Mesothelial cell of epicardium (in vitro differentiated cells): ENCODE measurements at regions not wholly inside any gene's neighbourhood (a gene's known extent, or its start where the extent isn't known, plus 50 kb on each side); places are given as distances from the start of the nearest gene placed in this dataset.

Experiments
- DNase-seq, 2 experiments: peaks; one replicate each; pipeline ENCODE4 v3.0.0; 2021; ENCODE audit warnings: low spot score in 2 of 2; ENCODE audit not compliant: unreplicated experiment in 2 of 2
- H3K27ac Mint-ChIP-seq: 2 replicates; pipeline ENCODE4 v1.8.0; 2021; ENCODE audit warnings: mixed read lengths
- H3K27me3 Mint-ChIP-seq: 2 replicates; pipeline ENCODE4 v1.8.0; 2021; ENCODE audit warnings: low read depth, mixed read lengths
- H3K36me3 Mint-ChIP-seq: 2 replicates; pipeline ENCODE4 v1.8.0; 2021; ENCODE audit warnings: mixed read lengths
- H3K4me1 Mint-ChIP-seq: 2 replicates; pipeline ENCODE4 v1.8.0; 2021; ENCODE audit warnings: mixed read lengths
- H3K4me3 Mint-ChIP-seq: 2 replicates; pipeline ENCODE4 v1.8.0; 2021; ENCODE audit warnings: mild to moderate bottlenecking, moderate library complexity, mixed read lengths
- H3K9me3 Mint-ChIP-seq: 2 replicates; pipeline ENCODE4 v1.8.0; 2021; ENCODE audit warnings: mixed read lengths
- TF ChIP-seq, protein P1 (sequence below): fragments of 200-600 bp; sonication (generic); IDR thresholded peaks from one replicate; pipeline ENCODE4 v1.5.0; 2021; ENCODE audit warnings: antibody characterized with exemption; ENCODE audit not compliant: unreplicated experiment

DNA sequence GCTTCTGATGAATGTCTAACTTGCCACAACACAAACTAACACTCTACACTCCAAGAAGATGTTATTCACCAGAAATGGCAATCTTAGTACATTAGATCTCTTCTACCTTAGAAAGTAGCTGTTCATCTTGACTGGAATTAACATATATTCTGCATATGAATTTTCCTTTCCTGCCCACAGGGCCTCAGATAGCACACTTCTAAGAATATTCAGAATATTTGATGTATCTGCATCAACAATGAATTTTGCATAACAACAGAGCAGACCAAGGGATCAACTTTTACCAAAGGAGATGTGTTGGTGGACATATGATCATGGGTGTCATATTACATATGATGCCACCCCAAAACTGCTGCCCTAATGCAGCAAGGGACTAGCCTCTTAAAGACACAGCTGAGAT is 960.8 kb upstream of the GHITM start:
- Mint-ChIP-seq H3K27me3 (no peaks in the 10 kb centered on the region), H3K27ac (no peak overlapping the region), H3K4me3 (no peak overlapping the region), H3K4me1 (no peaks in the 10 kb centered on the region), H3K36me3 (no peaks in the 10 kb centered on the region), H3K9me3 (peaks cover 24% of the 10 kb centered on the region)
- DNase-seq = no peak
- TF ChIP-seq, protein P1, sequence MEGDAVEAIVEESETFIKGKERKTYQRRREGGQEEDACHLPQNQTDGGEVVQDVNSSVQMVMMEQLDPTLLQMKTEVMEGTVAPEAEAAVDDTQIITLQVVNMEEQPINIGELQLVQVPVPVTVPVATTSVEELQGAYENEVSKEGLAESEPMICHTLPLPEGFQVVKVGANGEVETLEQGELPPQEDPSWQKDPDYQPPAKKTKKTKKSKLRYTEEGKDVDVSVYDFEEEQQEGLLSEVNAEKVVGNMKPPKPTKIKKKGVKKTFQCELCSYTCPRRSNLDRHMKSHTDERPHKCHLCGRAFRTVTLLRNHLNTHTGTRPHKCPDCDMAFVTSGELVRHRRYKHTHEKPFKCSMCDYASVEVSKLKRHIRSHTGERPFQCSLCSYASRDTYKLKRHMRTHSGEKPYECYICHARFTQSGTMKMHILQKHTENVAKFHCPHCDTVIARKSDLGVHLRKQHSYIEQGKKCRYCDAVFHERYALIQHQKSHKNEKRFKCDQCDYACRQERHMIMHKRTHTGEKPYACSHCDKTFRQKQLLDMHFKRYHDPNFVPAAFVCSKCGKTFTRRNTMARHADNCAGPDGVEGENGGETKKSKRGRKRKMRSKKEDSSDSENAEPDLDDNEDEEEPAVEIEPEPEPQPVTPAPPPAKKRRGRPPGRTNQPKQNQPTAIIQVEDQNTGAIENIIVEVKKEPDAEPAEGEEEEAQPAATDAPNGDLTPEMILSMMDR = no peak

DNA sequence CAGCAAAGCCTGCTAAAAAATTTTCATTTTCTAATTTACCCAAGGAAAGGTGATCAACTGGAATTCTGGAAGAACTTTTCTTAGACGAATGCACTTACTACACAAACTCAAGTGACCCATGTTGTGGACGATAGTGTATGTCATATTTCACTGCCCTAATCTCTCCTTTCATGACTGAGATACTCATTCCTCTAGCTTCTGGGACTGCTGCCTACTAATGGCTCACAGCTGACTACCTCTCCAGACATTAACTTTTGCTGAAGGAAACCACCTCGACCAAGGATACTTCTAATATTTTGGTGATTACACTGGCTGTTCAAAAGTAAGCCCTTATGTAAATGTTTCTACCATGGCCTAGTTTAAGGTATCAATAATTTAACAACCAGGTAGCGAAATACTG is 959.9 kb upstream of the GHITM start:
- no peaks in the 10 kb centered on the region for H3K4me1 Mint-ChIP-seq
- H3K9me3 Mint-ChIP-seq = peaks cover 15% of the 10 kb centered on the region
- H3K4me3 Mint-ChIP-seq = no peak overlapping the region
- TF ChIP-seq, protein P1 = no peak
- DNase-seq = no peak
- H3K27me3 Mint-ChIP-seq = no peaks in the 10 kb centered on the region
- no peaks in the 10 kb centered on the region for H3K36me3 Mint-ChIP-seq
- H3K27ac Mint-ChIP-seq = no peak overlapping the region

DNA sequence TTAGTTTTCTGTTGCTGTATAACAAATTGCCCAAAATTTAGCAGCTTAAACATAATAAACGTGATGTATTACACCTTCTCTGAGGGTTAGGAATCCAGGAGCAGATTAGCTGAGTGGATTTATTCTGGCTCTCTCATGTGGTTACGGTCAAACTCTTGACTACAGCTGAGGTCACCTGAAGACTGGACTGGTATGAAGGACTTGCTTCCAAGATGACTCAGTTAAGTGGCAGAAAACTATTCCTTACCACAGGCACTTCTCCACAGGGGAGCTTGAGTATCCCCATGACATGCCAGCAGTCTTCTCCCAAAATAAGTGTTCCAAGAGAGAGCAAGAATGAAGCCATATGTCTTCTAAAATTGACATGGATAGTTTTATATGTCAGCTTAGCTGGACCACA is 957.2 kb upstream of the GHITM start:
- Mint-ChIP-seq H3K27ac (no peak overlapping the region), H3K9me3 (peaks cover 13% of the 10 kb centered on the region), H3K27me3 (no peaks in the 10 kb centered on the region), H3K4me3 (no peak overlapping the region), H3K4me1 (no peaks in the 10 kb centered on the region), H3K36me3 (no peaks in the 10 kb centered on the region)
- TF ChIP-seq, protein P1 = no peak
- no peak for DNase-seq

DNA sequence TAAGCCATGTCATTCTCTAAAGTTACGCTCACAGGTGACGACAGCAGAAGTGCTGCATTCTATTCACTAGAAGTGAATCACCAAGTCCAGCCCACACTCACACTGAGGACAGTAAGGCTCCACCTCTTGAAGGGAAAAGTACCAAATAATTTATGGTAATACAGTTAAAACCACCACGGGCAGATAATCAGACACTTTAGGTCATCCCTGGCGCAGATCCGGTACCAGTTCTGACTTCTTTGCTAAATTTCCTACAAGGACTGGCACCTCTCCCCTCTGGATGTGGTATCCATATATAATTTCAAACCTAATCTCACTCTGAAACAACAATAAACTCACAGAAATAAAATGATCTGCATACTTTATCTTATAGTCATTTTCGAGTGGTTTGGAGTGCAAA is 954.7 kb upstream of the GHITM start:
- Mint-ChIP-seq H3K9me3 (peaks cover 12% of the 10 kb centered on the region), H3K27me3 (no peaks in the 10 kb centered on the region), H3K36me3 (no peaks in the 10 kb centered on the region), H3K4me1 (no peaks in the 10 kb centered on the region), H3K27ac (no peak overlapping the region), H3K4me3 (no peak overlapping the region)
- DNase-seq = no peak
- TF ChIP-seq, protein P1 = no peak

DNA sequence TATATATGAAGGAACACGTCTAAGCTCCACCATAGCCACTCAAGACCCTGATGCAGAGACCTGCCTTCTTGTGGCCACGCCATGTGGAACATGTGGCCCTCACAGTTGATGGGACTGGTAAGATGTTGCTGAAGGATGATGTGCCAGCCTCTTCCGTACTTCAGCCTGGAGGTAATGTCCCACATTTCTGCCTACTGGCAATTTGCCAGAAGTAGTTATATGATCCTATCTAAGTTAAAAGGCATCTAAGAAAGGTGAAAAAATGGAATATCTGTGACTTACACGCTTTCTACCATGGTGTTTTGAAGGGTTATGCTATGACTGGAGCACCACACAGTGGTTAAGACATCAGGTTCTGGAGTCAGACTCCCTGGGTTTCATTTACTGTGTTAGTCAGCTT is 948.7 kb upstream of the GHITM start:
- no peak for DNase-seq
- Mint-ChIP-seq H3K27ac (no peak overlapping the region), H3K36me3 (no peaks in the 10 kb centered on the region), H3K4me3 (no peak overlapping the region), H3K27me3 (no peaks in the 10 kb centered on the region), H3K4me1 (no peaks in the 10 kb centered on the region), H3K9me3 (peaks cover 4% of the 10 kb centered on the region)
- TF ChIP-seq, protein P1 = no peak

DNA sequence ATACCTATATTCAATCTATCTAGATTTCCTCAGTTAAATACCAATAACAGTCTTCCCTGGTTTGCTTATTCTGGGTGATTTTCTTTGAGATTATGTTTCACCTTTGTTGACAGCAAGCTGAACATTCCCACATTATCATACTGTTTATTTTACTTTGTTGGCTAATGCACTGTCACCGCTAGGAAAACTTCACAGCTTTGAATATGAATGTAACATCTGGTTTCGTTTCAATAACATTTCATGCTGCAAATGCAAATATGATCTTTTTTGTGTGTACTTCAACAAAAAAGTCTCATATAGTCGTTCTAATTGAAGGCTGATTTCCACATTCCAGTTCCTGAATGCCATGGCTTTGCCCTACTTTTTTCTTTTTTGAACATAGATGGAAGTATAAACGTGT is 946.3 kb upstream of the GHITM start:
- no peak for DNase-seq
- no peak overlapping the region for H3K27ac Mint-ChIP-seq
- H3K9me3 Mint-ChIP-seq = no peaks in the 10 kb centered on the region
- no peak overlapping the region for H3K4me3 Mint-ChIP-seq
- no peaks in the 10 kb centered on the region for H3K4me1 Mint-ChIP-seq
- H3K36me3 Mint-ChIP-seq = no peaks in the 10 kb centered on the region
- TF ChIP-seq, protein P1 = no peak
- H3K27me3 Mint-ChIP-seq = no peaks in the 10 kb centered on the region
